Neural progenitor cell (in vitro differentiated cells): ENCODE measurements at regions not wholly inside any gene's neighbourhood (a gene's known extent, or its start where the extent isn't known, plus 50 kb on each side); places are given as distances from the start of the nearest gene placed in this dataset.

Experiments
- DNase-seq: peaks from one replicate; pipeline ENCODE4 v3.0.0-alpha.2; 2016; ENCODE audit warnings: low spot score
- H2AFZ ChIP-seq: fragments of 200-600 bp; sonication (generic); replicated peaks from 2 replicates; pipeline ENCODE4 v1.6.1; 2016; ENCODE audit warnings: antibody characterized with exemption
- H3F3A ChIP-seq: fragments of 200-600 bp; sonication (generic); 2 replicates; pipeline ENCODE4 v1.6.1; 2016; ENCODE audit warnings: antibody characterized with exemption, low read depth
- H3K27ac ChIP-seq: fragments of 200-600 bp; sonication (generic); 2 replicates; pipeline ENCODE4 v1.5.1; 2016; ENCODE audit warnings: mild to moderate bottlenecking
- H3K27me3 ChIP-seq: fragments of 200-600 bp; sonication (generic); 2 replicates; pipeline ENCODE4 v1.6.1; 2016; ENCODE audit warnings: mild to moderate bottlenecking, moderate library complexity
- H3K36me3 ChIP-seq: fragments of 200-600 bp; sonication (generic); 2 replicates; pipeline ENCODE4 v1.5.1; 2016
- H3K4me1 ChIP-seq: fragments of 200-600 bp; sonication (generic); 2 replicates; pipeline ENCODE4 v1.6.1; 2016; ENCODE audit warnings: mixed run types
- H3K4me2 ChIP-seq: fragments of 200-600 bp; sonication (generic); 2 replicates; pipeline ENCODE4 v1.6.1; 2016
- H3K4me3 ChIP-seq: fragments of 200-600 bp; sonication (generic); 2 replicates; pipeline ENCODE4 v1.5.1; 2016
- H3K79me2 ChIP-seq: fragments of 200-600 bp; sonication (generic); 2 replicates; pipeline ENCODE4 v1.6.1; 2016; ENCODE audit warnings: low read depth
- H3K9ac ChIP-seq: fragments of 200-600 bp; sonication (generic); 2 replicates; pipeline ENCODE4 v1.6.1; 2016
- H3K9me3 ChIP-seq: fragments of 200-600 bp; sonication (generic); 2 replicates; pipeline ENCODE4 v1.5.1; 2016; ENCODE audit warnings: low read depth
- H4K20me1 ChIP-seq: fragments of 200-600 bp; sonication (generic); 2 replicates; pipeline ENCODE4 v1.6.1; 2016; ENCODE audit warnings: low read depth
- H3K27ac Mint-ChIP-seq: 3 replicates; pipeline ENCODE4 v1.8.0; 2021; ENCODE audit warnings: mixed read lengths
- H3K27me3 Mint-ChIP-seq: 2 replicates; pipeline ENCODE4 v1.8.0; 2022; ENCODE audit warnings: low read depth, mild to moderate bottlenecking, inconsistent platforms, moderate library complexity, mixed read lengths; ENCODE audit not compliant: insufficient read depth
- H3K36me3 Mint-ChIP-seq: 3 replicates; pipeline ENCODE4 v1.8.0; 2021; ENCODE audit warnings: mixed read lengths
- H3K4me1 Mint-ChIP-seq: 3 replicates; pipeline ENCODE4 v1.8.0; 2021; ENCODE audit warnings: mixed read lengths
- H3K4me3 Mint-ChIP-seq: 3 replicates; pipeline ENCODE4 v1.8.0; 2021; ENCODE audit warnings: mild to moderate bottlenecking, moderate library complexity, mixed read lengths
- H3K9me3 Mint-ChIP-seq: 3 replicates; pipeline ENCODE4 v1.8.0; 2020; ENCODE audit warnings: mixed read lengths
- EZH2 ChIP-seq: fragments of 200-600 bp; sonication (generic); IDR thresholded peaks from 2 replicates; pipeline ENCODE4 v1.6.1; 2017; ENCODE audit warnings: antibody characterized with exemption, mild to moderate bottlenecking, moderate library complexity
- EZH2phosphoT487 ChIP-seq: fragments of 200-600 bp; sonication (generic); IDR thresholded peaks from 2 replicates; pipeline ENCODE4 v1.6.1; 2017; ENCODE audit warnings: antibody characterized with exemption
- TF ChIP-seq, protein P1 (sequence below): fragments of 200-600 bp; sonication (generic); IDR thresholded peaks from 2 replicates; pipeline ENCODE4 v1.5.1; 2017; ENCODE audit warnings: antibody characterized with exemption, mild to moderate bottlenecking

DNA sequence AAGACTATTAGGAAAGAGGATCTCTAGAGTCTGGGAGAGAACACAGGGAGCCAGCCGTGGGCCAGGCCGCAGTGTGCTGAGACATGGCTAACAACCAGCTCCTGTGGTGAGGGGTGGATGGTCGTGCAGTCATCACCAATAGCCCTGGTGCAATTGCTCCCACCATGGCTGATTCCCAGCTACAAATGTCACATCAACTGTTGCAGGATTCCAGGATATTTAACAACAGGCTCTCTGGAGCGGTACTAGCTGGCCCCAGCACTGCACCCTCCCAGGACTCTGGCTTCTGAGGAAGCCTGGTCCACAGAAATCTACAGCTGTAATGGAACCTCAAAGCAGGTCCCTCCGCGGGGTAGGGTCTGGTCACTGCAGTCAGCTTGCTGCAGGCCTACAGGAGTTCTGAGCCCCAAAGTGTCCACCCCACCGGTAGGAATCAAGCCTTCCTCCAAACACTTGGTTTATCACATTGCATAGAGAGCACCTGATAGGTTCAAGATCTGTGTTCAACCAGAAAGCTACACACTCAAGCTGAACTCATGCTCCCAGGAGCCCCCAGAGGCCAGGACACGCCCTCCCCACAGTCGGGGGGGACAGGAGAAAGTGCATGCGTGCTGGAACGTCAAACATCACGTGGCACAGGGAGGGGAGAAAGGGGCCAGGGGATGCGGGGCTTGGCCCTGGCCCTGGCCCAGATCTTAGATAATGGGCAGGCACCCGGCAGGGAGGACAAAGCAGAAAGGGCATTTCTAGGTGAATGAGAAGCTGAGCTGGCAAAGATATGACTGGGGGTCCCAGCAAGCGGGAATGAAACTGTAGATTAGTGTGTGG lies 609.0 kb downstream of the TBC1D22A start:
- Histone ChIP-seq H3K79me2 (no peaks in the 10 kb centered on the region), H3F3A (no peaks in the 10 kb centered on the region), H3K27ac (no peak overlapping the region), H3K27me3 (no peaks in the 10 kb centered on the region), H3K9me3 (no peaks in the 10 kb centered on the region), H3K4me3 (no peak overlapping the region), H3K4me1 (no peaks in the 10 kb centered on the region), H3K4me2 (no peak overlapping the region), H2AFZ (no peak overlapping the region), H3K36me3 (no peaks in the 10 kb centered on the region), H4K20me1 (no peaks in the 10 kb centered on the region), H3K9ac (no peak overlapping the region)
- no peak for DNase-seq
- Mint-ChIP-seq H3K4me1 (no peaks in the 10 kb centered on the region), H3K9me3 (peaks cover 20% of the 10 kb centered on the region), H3K27ac (no peak overlapping the region), H3K27me3 (peaks cover 9% of the 10 kb centered on the region), H3K4me3 (no peak overlapping the region), H3K36me3 (no peaks in the 10 kb centered on the region)
- TF ChIP-seq, protein P1, sequence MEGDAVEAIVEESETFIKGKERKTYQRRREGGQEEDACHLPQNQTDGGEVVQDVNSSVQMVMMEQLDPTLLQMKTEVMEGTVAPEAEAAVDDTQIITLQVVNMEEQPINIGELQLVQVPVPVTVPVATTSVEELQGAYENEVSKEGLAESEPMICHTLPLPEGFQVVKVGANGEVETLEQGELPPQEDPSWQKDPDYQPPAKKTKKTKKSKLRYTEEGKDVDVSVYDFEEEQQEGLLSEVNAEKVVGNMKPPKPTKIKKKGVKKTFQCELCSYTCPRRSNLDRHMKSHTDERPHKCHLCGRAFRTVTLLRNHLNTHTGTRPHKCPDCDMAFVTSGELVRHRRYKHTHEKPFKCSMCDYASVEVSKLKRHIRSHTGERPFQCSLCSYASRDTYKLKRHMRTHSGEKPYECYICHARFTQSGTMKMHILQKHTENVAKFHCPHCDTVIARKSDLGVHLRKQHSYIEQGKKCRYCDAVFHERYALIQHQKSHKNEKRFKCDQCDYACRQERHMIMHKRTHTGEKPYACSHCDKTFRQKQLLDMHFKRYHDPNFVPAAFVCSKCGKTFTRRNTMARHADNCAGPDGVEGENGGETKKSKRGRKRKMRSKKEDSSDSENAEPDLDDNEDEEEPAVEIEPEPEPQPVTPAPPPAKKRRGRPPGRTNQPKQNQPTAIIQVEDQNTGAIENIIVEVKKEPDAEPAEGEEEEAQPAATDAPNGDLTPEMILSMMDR, result no peak
- TF ChIP-seq EZH2 (no peak), EZH2phosphoT487 (no peak)

DNA sequence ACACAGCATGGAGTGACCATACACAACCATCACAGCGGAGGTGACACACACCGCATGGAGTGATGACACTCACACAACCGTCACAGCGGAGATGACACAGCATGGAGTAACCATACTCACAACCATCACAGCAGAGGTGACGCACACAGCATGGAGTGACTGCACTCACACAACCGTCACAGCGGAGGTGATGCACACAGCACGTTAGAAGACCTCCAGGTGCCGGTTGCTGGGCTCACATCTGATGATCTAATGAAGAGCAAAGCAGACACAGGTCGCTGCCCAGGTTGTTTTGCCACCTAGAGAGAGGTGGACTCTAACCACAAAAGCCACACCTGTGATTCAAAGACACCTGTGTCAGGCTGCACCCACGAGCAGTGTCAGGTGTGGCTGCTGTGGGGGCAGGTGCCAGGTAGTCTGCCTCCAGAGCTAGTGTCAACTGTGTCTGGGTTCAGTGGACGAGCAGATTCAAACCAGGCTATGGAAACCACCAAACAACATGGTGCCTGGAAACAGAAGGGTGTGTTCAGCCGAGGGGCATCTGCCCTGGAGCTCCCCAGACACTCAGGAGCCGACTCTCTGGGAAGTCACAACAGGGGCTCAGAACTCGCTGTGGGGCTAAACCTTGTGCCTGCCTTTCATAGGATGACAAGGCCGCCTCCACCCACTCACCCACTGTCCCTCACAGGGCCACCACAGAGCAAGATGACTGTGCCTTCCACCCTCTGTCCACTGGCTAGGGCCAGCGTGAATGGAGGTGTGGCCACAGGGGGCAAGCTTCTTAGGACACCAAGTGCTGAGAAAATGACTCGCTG lies 608.2 kb downstream of the TBC1D22A start:
- Histone ChIP-seq H4K20me1 (no peaks in the 10 kb centered on the region), H3K4me3 (no peak overlapping the region), H3K79me2 (no peaks in the 10 kb centered on the region), H3K4me2 (no peak overlapping the region), H3K36me3 (no peaks in the 10 kb centered on the region), H3K9ac (no peak overlapping the region), H3K4me1 (no peaks in the 10 kb centered on the region), H2AFZ (no peak overlapping the region), H3K9me3 (no peaks in the 10 kb centered on the region), H3K27ac (no peak overlapping the region), H3K27me3 (no peaks in the 10 kb centered on the region), H3F3A (no peaks in the 10 kb centered on the region)
- no peaks in the 10 kb centered on the region for H3K4me1 Mint-ChIP-seq
- TF ChIP-seq, protein P1, result no peak
- TF ChIP-seq EZH2phosphoT487 (no peak), EZH2 (no peak)
- no peak overlapping the region for H3K4me3 Mint-ChIP-seq
- no peaks in the 10 kb centered on the region for H3K36me3 Mint-ChIP-seq
- peaks cover 9% of the 10 kb centered on the region for H3K27me3 Mint-ChIP-seq
- H3K27ac Mint-ChIP-seq, result no peak overlapping the region
- H3K9me3 Mint-ChIP-seq, result peaks cover 17% of the 10 kb centered on the region
- DNase-seq, result no peak

- no peaks in the 10 kb centered on the region for H3K27me3 ChIP-seq
- Mint-ChIP-seq H3K4me3 (no peak overlapping the region), H3K36me3 (no peaks in the 10 kb centered on the region), H3K27ac (no peak overlapping the region), H3K4me1 (no peaks in the 10 kb centered on the region), H3K27me3 (peaks cover 11% of the 10 kb centered on the region), H3K9me3 (peaks cover 16% of the 10 kb centered on the region)
- no peak overlapping the region for H3K4me3 ChIP-seq
- no peaks in the 10 kb centered on the region for H4K20me1 ChIP-seq
- no peak overlapping the region for H2AFZ ChIP-seq
- no peak for DNase-seq
- H3K9ac ChIP-seq, result no peak overlapping the region
- no peaks in the 10 kb centered on the region for H3K9me3 ChIP-seq
- H3F3A ChIP-seq, result no peaks in the 10 kb centered on the region
- H3K36me3 ChIP-seq, result no peaks in the 10 kb centered on the region
- TF ChIP-seq EZH2, result no peak
- no peak for TF ChIP-seq EZH2phosphoT487
- TF ChIP-seq, protein P1, result no peak
- no peaks in the 10 kb centered on the region for H3K4me1 ChIP-seq
- H3K79me2 ChIP-seq, result no peaks in the 10 kb centered on the region
- no peak overlapping the region for H3K4me2 ChIP-seq
- H3K27ac ChIP-seq, result no peak overlapping the region
These were observed 607.1 kb downstream of the TBC1D22A start for GRCh38 chr22:47369431-47370015.
